K562 (cell line): ENCODE measurements at regions not wholly inside any gene's neighbourhood (a gene's known extent, or its start where the extent isn't known, plus 50 kb on each side); places are given as distances from the start of the nearest gene placed in this dataset.

Source experiments
- ERF ChIP-seq: fragments of 450-650 bp; formaldehyde crosslinking; IDR thresholded peaks from 2 replicates; pipeline ENCODE4 v1.4.0; 2020; ENCODE audit warnings: mild to moderate bottlenecking, mixed read lengths
- HNRNPUL1 ChIP-seq: fragments of 200-400 bp; formaldehyde crosslinking; IDR thresholded peaks from 2 replicates; pipeline ENCODE4 v1.6.1; 2017; ENCODE audit warnings: low read length
- POLR2AphosphoS5 ChIP-seq: IDR thresholded peaks from 2 replicates; pipeline ENCODE4 v1.6.1; 2011; ENCODE audit warnings: mild to moderate bottlenecking, low read depth, low read length, moderate library complexity; ENCODE audit not compliant: control insufficient read depth, insufficient read depth
- TF ChIP-seq, protein P1 (sequence below), 3 experiments: IDR thresholded peaks in 2 of 3; conservative IDR thresholded peaks in 1 of 3; 2 replicates each; pipeline ENCODE4 v1.5.1; 2011 to 2012; ENCODE audit warnings: low read length in 3 of 3, mild to moderate bottlenecking in 3 of 3, control low read depth in 2 of 3, improper control_type of control experiment in 1 of 3, inconsistent platforms in 1 of 3, low read depth in 1 of 3, mixed read lengths in 1 of 3, moderate library complexity in 1 of 3; ENCODE audit not compliant: insufficient read depth in 2 of 3

DNA sequence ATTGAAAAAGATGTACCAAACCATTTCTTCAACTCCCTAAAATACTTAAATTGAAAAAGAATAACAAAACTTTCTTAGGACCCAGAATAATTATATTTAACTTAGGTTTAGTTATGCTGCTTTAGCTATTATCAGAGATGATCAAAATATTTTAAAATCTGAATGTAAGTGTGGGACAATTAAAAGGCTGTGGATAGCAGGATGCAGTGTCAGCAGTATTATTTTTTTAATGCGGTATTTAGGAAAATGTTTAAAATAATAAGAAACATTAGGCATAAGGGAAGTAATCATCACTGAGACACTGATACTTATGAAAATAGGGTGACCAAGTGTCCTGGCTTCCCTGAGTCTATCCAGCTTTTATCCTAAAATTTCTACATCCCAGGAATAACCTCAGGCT is 161.5 kb upstream of the PTCHD4 start:
- TF ChIP-seq POLR2AphosphoS5 (no peak), ERF (CRISPR knock-in tag) (no peak), HNRNPUL1 (no peak)
- TF ChIP-seq, protein P1, sequence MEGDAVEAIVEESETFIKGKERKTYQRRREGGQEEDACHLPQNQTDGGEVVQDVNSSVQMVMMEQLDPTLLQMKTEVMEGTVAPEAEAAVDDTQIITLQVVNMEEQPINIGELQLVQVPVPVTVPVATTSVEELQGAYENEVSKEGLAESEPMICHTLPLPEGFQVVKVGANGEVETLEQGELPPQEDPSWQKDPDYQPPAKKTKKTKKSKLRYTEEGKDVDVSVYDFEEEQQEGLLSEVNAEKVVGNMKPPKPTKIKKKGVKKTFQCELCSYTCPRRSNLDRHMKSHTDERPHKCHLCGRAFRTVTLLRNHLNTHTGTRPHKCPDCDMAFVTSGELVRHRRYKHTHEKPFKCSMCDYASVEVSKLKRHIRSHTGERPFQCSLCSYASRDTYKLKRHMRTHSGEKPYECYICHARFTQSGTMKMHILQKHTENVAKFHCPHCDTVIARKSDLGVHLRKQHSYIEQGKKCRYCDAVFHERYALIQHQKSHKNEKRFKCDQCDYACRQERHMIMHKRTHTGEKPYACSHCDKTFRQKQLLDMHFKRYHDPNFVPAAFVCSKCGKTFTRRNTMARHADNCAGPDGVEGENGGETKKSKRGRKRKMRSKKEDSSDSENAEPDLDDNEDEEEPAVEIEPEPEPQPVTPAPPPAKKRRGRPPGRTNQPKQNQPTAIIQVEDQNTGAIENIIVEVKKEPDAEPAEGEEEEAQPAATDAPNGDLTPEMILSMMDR (IDR thresholded peaks at IDR 0.05 in 2 of 3, conservative IDR thresholded peaks at IDR 0.05 in 1 of 3; ENCODE audit: insufficient read depth in 2 of 3, low read depth in 1 of 3, low read length in 3 of 3): no peak
